RCC 7860 (cell line): ENCODE measurements at regions not wholly inside any gene's neighbourhood (a gene's known extent, or its start where the extent isn't known, plus 50 kb on each side); places are given as distances from the start of the nearest gene placed in this dataset.
"Not testable (repeated sequence)": the region's sequence is repeated elsewhere in the genome, so short reads cannot be mapped to it uniquely, and the experiment has no call there.

ENCODE experiments used
- DNase-seq: peaks from one replicate; pipeline ENCODE4 v3.0.0-alpha.2; 2015; ENCODE audit warnings: low spot score
- FAIRE-seq: peaks from 2 replicates; lab custom pipeline; 2012; peaks lifted over from hg19 to GRCh38; lab: Jason Lieb, UNC

- FAIRE-seq (no peak), DNase-seq (no peak)
Observed at GRCh38 chr3:20668411-20668810, 482.4 kb upstream of the SGO1 start.

GRCh38 chr3:20666091-20666490 lies 480.1 kb upstream of the SGO1 start:
- DNase-seq (no peak), FAIRE-seq (no peak)

GRCh38 chr3:20658491-20658890 lies 472.5 kb upstream of the SGO1 start:
- DNase-seq: peak; percentile 20
- FAIRE-seq: no peak

GRCh38 chr3:20657560-20657959 lies 471.6 kb upstream of the SGO1 start:
- FAIRE-seq (no peak), DNase-seq (no peak)

- FAIRE-seq (no peak), DNase-seq (no peak)
Observed at GRCh38 chr3:20652231-20652986, 466.4 kb upstream of the SGO1 start.

GRCh38 chr3:20648921-20649381 lies 462.9 kb upstream of the SGO1 start:
- DNase-seq (no peak), FAIRE-seq (no peak)

- peak; percentile 54 for DNase-seq
- FAIRE-seq: peak; percentile 63
Observed at GRCh38 chr3:20648294-20648693, 462.3 kb upstream of the SGO1 start.

- DNase-seq: no peak
- no peak for FAIRE-seq
Observed at GRCh38 chr3:20646425-20646824, 460.4 kb upstream of the SGO1 start.

- DNase-seq: no peak
- FAIRE-seq: no peak
Observed at GRCh38 chr3:20645340-20645739, 459.3 kb upstream of the SGO1 start.

GRCh38 chr3:20637729-20638128 lies 451.7 kb upstream of the SGO1 start:
- DNase-seq (no peak), FAIRE-seq (no peak)

- no peak for FAIRE-seq
- peak; percentile 7 for DNase-seq
Observed at GRCh38 chr3:20622304-20622703, 436.3 kb upstream of the SGO1 start.

- not testable (repeated sequence) for FAIRE-seq, DNase-seq
Observed at GRCh38 chr3:20618621-20619020, 432.6 kb upstream of the SGO1 start.

- not testable (repeated sequence) for FAIRE-seq
Observed at GRCh38 chr3:20618181-20618580, 432.2 kb upstream of the SGO1 start.

GRCh38 chr3:20615982-20616381 lies 430.0 kb upstream of the SGO1 start:
- not testable (repeated sequence) for DNase-seq, FAIRE-seq

More at GRCh38 chr3:20618181-20618580, 432.2 kb upstream of the SGO1 start:
- DNase-seq: not testable (repeated sequence)

GRCh38 chr3:20608054-20608738 lies 422.2 kb upstream of the SGO1 start:
- no peak for FAIRE-seq
- no peak for DNase-seq

GRCh38 chr3:20604659-20605058 lies 418.7 kb upstream of the SGO1 start:
- FAIRE-seq: no peak

GRCh38 chr3:20589275-20589674 lies 403.3 kb upstream of the SGO1 start:
- FAIRE-seq (no peak), DNase-seq (no peak)

More at GRCh38 chr3:20604659-20605058, 418.7 kb upstream of the SGO1 start:
- DNase-seq: no peak

- DNase-seq (no peak), FAIRE-seq (no peak)
Observed at GRCh38 chr3:20588781-20589180, 402.8 kb upstream of the SGO1 start.

- DNase-seq (no peak), FAIRE-seq (no peak)
Observed at GRCh38 chr3:20583648-20584047, 397.6 kb upstream of the SGO1 start.

- DNase-seq (no peak), FAIRE-seq (no peak)
Observed at GRCh38 chr3:20576228-20576627, 390.2 kb upstream of the SGO1 start.

- no peak for FAIRE-seq
Observed at GRCh38 chr3:20575146-20575545, 389.1 kb upstream of the SGO1 start.

GRCh38 chr3:20574746-20575145 lies 388.7 kb upstream of the SGO1 start:
- peak; percentile 51 for DNase-seq
- no peak for FAIRE-seq

More at GRCh38 chr3:20575146-20575545, 389.1 kb upstream of the SGO1 start:
- DNase-seq: peak; percentile 27
